Endothelial cell of umbilical vein (primary cell): ENCODE measurements at regions not wholly inside any gene's neighbourhood (a gene's known extent, or its start where the extent isn't known, plus 50 kb on each side); places are given as distances from the start of the nearest gene placed in this dataset.

Experiments used
- BruUV-seq: library from RNA; stranded (reverse); fragments of 400-500 nt; replicated peaks from 2 replicates; lab custom pipeline; 2021; lab: Mats Ljungman, UMichigan
- CTCF ChIA-PET: fragments of 300-600, 350-600 bp; sonication (Branson Sonifier 250); formaldehyde crosslinking; loops from one replicate; lab custom pipeline; 2021; ENCODE audit warnings: antibody characterized with exemption, inconsistent platforms; lab: Charles Lee
- POLR2A ChIA-PET: fragments of 300-600, 350-600 bp; sonication (Branson Sonifier 250); formaldehyde crosslinking; loops from one replicate; lab custom pipeline; 2021; ENCODE audit warnings: antibody characterized with exemption, inconsistent platforms; lab: Charles Lee
- DNase-seq: peaks from one replicate; pipeline ENCODE4 v3.0.0-alpha.2; 2011; ENCODE audit warnings: low read depth, low spot score
- FAIRE-seq: peaks from 2 replicates; lab custom pipeline; 2011; peaks lifted over from hg19 to GRCh38; lab: Jason Lieb, UNC
- H2AFZ ChIP-seq: 2 replicates; pipeline ENCODE4 v1.6.0; 2012; ENCODE audit warnings: low read depth, low read length, control low read depth, inconsistent platforms
- H3K27ac ChIP-seq: 2 replicates; pipeline ENCODE4 v1.5.1; 2011; ENCODE audit warnings: low read depth, mild to moderate bottlenecking, control low read depth, low read length, moderate library complexity; ENCODE audit not compliant: insufficient read depth
- H3K27me3 ChIP-seq, 2 experiments: 2 replicates each; pipeline versions ENCODE4 v1.6.0 to v1.6.1; 2011; ENCODE audit warnings: low read length in 2 of 2, mixed read lengths in 1 of 2; ENCODE audit not compliant: control insufficient read depth in 2 of 2, insufficient read depth in 2 of 2
- H3K36me3 ChIP-seq, 2 experiments: 2 replicates in 1 of 2; 3 replicates in 1 of 2; pipeline ENCODE4 v1.5.1; 2011; ENCODE audit warnings: low read length in 2 of 2, mild to moderate bottlenecking in 1 of 2, moderate library complexity in 1 of 2; ENCODE audit not compliant: control insufficient read depth in 2 of 2, insufficient read depth in 2 of 2; ENCODE audit errors: extremely low read depth in 1 of 2
- H3K4me1 ChIP-seq: 3 replicates; pipeline ENCODE4 v1.5.1; 2011; ENCODE audit warnings: mild to moderate bottlenecking, low read length; ENCODE audit not compliant: control insufficient read depth, insufficient read depth; ENCODE audit errors: extremely low read depth
- H3K4me2 ChIP-seq: 2 replicates; pipeline ENCODE4 v1.6.1; 2011; ENCODE audit warnings: low read length, control low read depth, mixed read lengths; ENCODE audit not compliant: insufficient read depth
- H3K4me3 ChIP-seq, 3 experiments: fragments of 200-600 bp in 1 of 3; sonication (generic), shearing (Covaris generic) in 1 of 3; replicated peaks in 1 of 3; 2 replicates each; pipeline ENCODE4 v1.5.1; 2011 to 2016; ENCODE audit warnings: control low read depth in 3 of 3, low read length in 3 of 3, mild to moderate bottlenecking in 2 of 3, inconsistent platforms in 1 of 3, low read depth in 1 of 3, moderate library complexity in 1 of 3; ENCODE audit not compliant: insufficient read depth in 1 of 3
- H3K79me2 ChIP-seq: 2 replicates; pipeline ENCODE4 v1.6.0; 2012; ENCODE audit warnings: low read length, inconsistent platforms; ENCODE audit not compliant: control insufficient read depth, insufficient read depth
- H3K9ac ChIP-seq: replicated peaks from 2 replicates; pipeline ENCODE3; 2011; ENCODE audit warnings: low read length, control low read depth; ENCODE audit not compliant: insufficient read depth; ENCODE audit errors: extremely low read depth
- H3K9me1 ChIP-seq: replicated peaks from 3 replicates; pipeline ENCODE4 v1.6.0; 2011; ENCODE audit warnings: mild to moderate bottlenecking, low read length; ENCODE audit not compliant: control insufficient read depth, insufficient read depth; ENCODE audit errors: extremely low read depth
- H3K9me3 ChIP-seq: replicated peaks from 2 replicates; pipeline ENCODE4 v1.5.1; 2012; ENCODE audit warnings: low read length, inconsistent platforms; ENCODE audit not compliant: control insufficient read depth, insufficient read depth
- H4K20me1 ChIP-seq: replicated peaks from 2 replicates; pipeline ENCODE3; 2011; ENCODE audit warnings: mild to moderate bottlenecking, low read length; ENCODE audit not compliant: control insufficient read depth, insufficient read depth; ENCODE audit errors: extremely low read depth
- EZH2 ChIP-seq: IDR thresholded peaks from 2 replicates; pipeline ENCODE4 v1.6.1; 2012; ENCODE audit warnings: borderline replicate concordance, low read depth, mild to moderate bottlenecking, moderate library complexity, low read length, inconsistent platforms; ENCODE audit not compliant: severe bottlenecking
- FOS ChIP-seq: IDR thresholded peaks from 2 replicates; pipeline ENCODE4 v1.6.1; 2011; ENCODE audit warnings: mild to moderate bottlenecking, low read length, moderate library complexity, borderline replicate concordance; ENCODE audit not compliant: insufficient read depth
- GATA2 ChIP-seq: IDR thresholded peaks from 2 replicates; pipeline ENCODE4 v1.7.0; 2011; ENCODE audit warnings: low read depth, mild to moderate bottlenecking, moderate library complexity, mixed read lengths, low read length; ENCODE audit not compliant: insufficient read length, insufficient read depth
- JUN ChIP-seq: IDR thresholded peaks from 2 replicates; pipeline ENCODE4 v1.6.1; 2011; ENCODE audit warnings: borderline replicate concordance, low read depth; ENCODE audit not compliant: insufficient read length, insufficient read depth
- MYC ChIP-seq: IDR thresholded peaks from one replicate; pipeline ENCODE4 v1.6.1; 2011; ENCODE audit warnings: mild to moderate bottlenecking, low read depth, low read length
- POLR2A ChIP-seq: IDR thresholded peaks from 2 replicates; pipeline ENCODE4 v1.6.1; 2012; ENCODE audit warnings: low read depth, mild to moderate bottlenecking, control low read depth, low read length
- POLR2AphosphoS5 ChIP-seq: IDR thresholded peaks from 2 replicates; pipeline ENCODE4 v1.6.1; 2012; ENCODE audit warnings: low read depth, mild to moderate bottlenecking, control low read depth, low read length, moderate library complexity; ENCODE audit not compliant: insufficient read depth
- dilution Hi-C: fragments of 300-500 bp; cut with MboI; formaldehyde crosslinking; loops from one replicate; pipeline ENCODE4 v1.15.0; 2019; ENCODE audit warnings: low sequenced_read_pairs; ENCODE audit not compliant: extremely low pct_ligation_motif_present
- intact Hi-C: fragments of 100-400 bp; cut with micrococcal nuclease; formaldehyde crosslinking; loops from one replicate; pipeline ENCODE4 v1.10.0; 2022
- TF ChIP-seq, protein P1 (sequence below), 2 donors: IDR thresholded peaks; 1 replicate in 1 of 2; 2 replicates in 1 of 2; pipeline ENCODE4 v1.5.1; 2011; ENCODE audit warnings: low read length in 2 of 2, mild to moderate bottlenecking in 2 of 2, moderate library complexity in 2 of 2, control low read depth in 1 of 2, inconsistent platforms in 1 of 2, low read depth in 1 of 2; ENCODE audit not compliant: insufficient read depth in 1 of 2; ENCODE audit errors: extremely low read depth in 1 of 2
- TF ChIP-seq, protein P2 (sequence below): IDR thresholded peaks from 2 replicates; pipeline ENCODE4 v1.6.1; 2011; ENCODE audit not compliant: insufficient read depth, insufficient read length

- no TSS peak for BruUV-seq
- intact Hi-C loops (no loop called here), dilution Hi-C loops (no loop called here)
- Histone ChIP-seq H3K27ac (no peak overlapping the region), H3K4me2 (no peak overlapping the region), H3K79me2 (no peaks in the 10 kb centered on the region), H3K4me1 (no peaks in the 10 kb centered on the region), H3K9me3 (peaks cover 2% of the 10 kb centered on the region), H3K4me3 (no peak overlapping the region), H4K20me1 (no peaks in the 10 kb centered on the region), H2AFZ (no peak overlapping the region), H3K9me1 (no peaks in the 10 kb centered on the region), H3K9ac (no peak overlapping the region), H3K36me3 (no peaks in the 10 kb centered on the region), H3K27me3 (no peaks in the 10 kb centered on the region)
- TF ChIP-seq POLR2A (no peak), MYC (no peak), GATA2 (no peak), EZH2 (no peak), JUN (no peak), FOS (no peak), POLR2AphosphoS5 (no peak)
- TF ChIP-seq, protein P1, sequence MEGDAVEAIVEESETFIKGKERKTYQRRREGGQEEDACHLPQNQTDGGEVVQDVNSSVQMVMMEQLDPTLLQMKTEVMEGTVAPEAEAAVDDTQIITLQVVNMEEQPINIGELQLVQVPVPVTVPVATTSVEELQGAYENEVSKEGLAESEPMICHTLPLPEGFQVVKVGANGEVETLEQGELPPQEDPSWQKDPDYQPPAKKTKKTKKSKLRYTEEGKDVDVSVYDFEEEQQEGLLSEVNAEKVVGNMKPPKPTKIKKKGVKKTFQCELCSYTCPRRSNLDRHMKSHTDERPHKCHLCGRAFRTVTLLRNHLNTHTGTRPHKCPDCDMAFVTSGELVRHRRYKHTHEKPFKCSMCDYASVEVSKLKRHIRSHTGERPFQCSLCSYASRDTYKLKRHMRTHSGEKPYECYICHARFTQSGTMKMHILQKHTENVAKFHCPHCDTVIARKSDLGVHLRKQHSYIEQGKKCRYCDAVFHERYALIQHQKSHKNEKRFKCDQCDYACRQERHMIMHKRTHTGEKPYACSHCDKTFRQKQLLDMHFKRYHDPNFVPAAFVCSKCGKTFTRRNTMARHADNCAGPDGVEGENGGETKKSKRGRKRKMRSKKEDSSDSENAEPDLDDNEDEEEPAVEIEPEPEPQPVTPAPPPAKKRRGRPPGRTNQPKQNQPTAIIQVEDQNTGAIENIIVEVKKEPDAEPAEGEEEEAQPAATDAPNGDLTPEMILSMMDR (IDR thresholded peaks at IDR 0.05; ENCODE audit: extremely low read depth in 1 of 2, insufficient read depth in 1 of 2, low read depth in 1 of 2, low read length in 2 of 2) = no peak
- TF ChIP-seq, protein P2, sequence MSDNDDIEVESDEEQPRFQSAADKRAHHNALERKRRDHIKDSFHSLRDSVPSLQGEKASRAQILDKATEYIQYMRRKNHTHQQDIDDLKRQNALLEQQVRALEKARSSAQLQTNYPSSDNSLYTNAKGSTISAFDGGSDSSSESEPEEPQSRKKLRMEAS = no peak
- ChIA-PET POLR2A (no interaction called here), CTCF (no interaction called here)
- FAIRE-seq (no peak), DNase-seq (no peak)
Observed at GRCh38 chr20:57106692-57107091, 159.7 kb downstream of the BMP7 start.
